Small intestine (tissue), 7 donors: ENCODE measurements at regions not wholly inside any gene's neighbourhood (a gene's known extent, or its start where the extent isn't known, plus 50 kb on each side); places are given as distances from the start of the nearest gene placed in this dataset.

Experiments used
- DNase-seq, 2 donors: peaks; one replicate each; pipeline versions ENCODE4 v3.0.0 to v3.0.0-alpha.2; 2013
- FAIRE-seq: peaks from 2 replicates; lab custom pipeline; 2012; peaks lifted over from hg19 to GRCh38; lab: Jason Lieb, UNC
- H3K27ac ChIP-seq, 3 donors: one replicate each; pipeline ENCODE4 v1.5.1; 2013; ENCODE audit warnings: low read length in 2 of 3, mild to moderate bottlenecking in 2 of 3, control low read depth in 1 of 3, inconsistent platforms in 1 of 3, low read depth in 1 of 3, moderate library complexity in 1 of 3
- H3K27me3 ChIP-seq, 3 donors: one replicate each; pipeline ENCODE4 v1.6.1; 2013; ENCODE audit warnings: low read length in 3 of 3, inconsistent platforms in 1 of 3; ENCODE audit not compliant: control insufficient read depth in 3 of 3, insufficient read depth in 3 of 3
- H3K36me3 ChIP-seq, 3 donors: one replicate each; pipeline ENCODE4 v1.6.1; 2013; ENCODE audit warnings: low read length in 3 of 3, inconsistent platforms in 1 of 3, low read depth in 1 of 3, mild to moderate bottlenecking in 1 of 3, moderate library complexity in 1 of 3; ENCODE audit not compliant: control insufficient read depth in 3 of 3, insufficient read depth in 2 of 3
- H3K4me1 ChIP-seq, 3 donors: one replicate each; pipeline ENCODE4 v1.6.1; 2013; ENCODE audit warnings: low read length in 2 of 3, inconsistent platforms in 1 of 3, low read depth in 1 of 3, mild to moderate bottlenecking in 1 of 3, moderate library complexity in 1 of 3; ENCODE audit not compliant: control insufficient read depth in 3 of 3, insufficient read depth in 2 of 3
- H3K4me3 ChIP-seq, 3 donors: one replicate each; pipeline ENCODE4 v1.5.1; 2013; ENCODE audit warnings: low read length in 3 of 3, control low read depth in 1 of 3, inconsistent platforms in 1 of 3, low read depth in 1 of 3, mild to moderate bottlenecking in 1 of 3, moderate library complexity in 1 of 3
- H3K9me3 ChIP-seq, 2 donors: one replicate each; pipeline ENCODE4 v1.6.1; 2013; ENCODE audit warnings: low read depth in 1 of 2, low read length in 1 of 2; ENCODE audit not compliant: control insufficient read depth in 2 of 2, insufficient read depth in 1 of 2
- WGBS, 3 donors: extraction: QIAGEN DNeasy Blood & Tissue Kit; methylation state at CpG; one replicate each; pipeline ENCODE4 v1.1.7; 2013; 5-methylcytosine and 5-hydroxymethylcytosine counted together
- donor health status: healthy with polysubstance abuse.
- donor health status: control.
- donor health status: control.
- donor health status: Bipolar disorder and iron deficiency.
- donor health status: healthy.

DNA sequence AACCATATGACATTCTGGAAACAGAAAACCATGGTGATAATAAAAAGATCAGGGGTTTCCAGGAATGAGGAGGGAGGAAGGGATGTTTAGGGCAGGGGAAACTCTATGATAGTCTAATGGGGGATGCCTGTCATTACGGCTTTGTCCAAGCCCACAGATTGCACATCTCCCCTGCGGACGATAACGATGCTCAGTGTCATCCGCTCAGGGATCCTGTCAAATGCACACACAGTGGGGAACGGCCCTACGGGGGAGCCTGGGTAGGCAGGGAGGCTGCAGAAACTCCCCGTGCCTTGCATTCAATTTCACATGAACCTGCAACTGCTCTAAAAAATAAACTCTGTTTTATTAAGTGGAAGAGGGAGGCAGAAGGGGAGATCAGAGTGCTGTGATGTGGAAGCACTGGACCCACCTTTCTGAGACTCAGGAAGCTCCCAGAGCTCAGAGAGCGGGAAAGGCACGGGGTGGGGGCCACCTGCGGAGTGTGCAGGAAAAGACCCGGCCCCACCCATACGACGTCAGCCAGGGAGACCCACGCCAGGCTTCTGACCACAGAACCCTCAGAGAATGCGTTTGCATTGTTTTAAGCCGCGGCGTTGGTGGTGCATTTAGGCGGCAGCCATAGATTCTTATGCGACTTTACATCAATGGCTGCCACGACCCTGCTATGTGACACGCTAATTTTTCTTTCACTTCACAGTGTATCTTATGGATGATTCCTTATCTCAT, 543.5 kb downstream of the BRD1 start:
- FAIRE-seq (no peak), DNase-seq (no peak)
- H3K36me3 ChIP-seq: no peaks in the 10 kb centered on the region
- WGBS, 3 donors: 73 to 76% (median 76%) methylated on average over 23 of the region's 23 CpGs
- H3K27me3 ChIP-seq: peaks cover 0 to 3% (median 0%) of the 10 kb centered on the region in 3 donors
- H3K4me1 ChIP-seq: no peaks in the 10 kb centered on the region
- H3K4me3 ChIP-seq: no peak overlapping the region
- H3K27ac ChIP-seq: no peak overlapping the region
- H3K9me3 ChIP-seq: no peaks in the 10 kb centered on the region

GRCh38 chr22:49282596-49282995, 545.1 kb downstream of the BRD1 start:
- H3K27ac ChIP-seq: no peak overlapping the region
- DNase-seq (no peak), FAIRE-seq (no peak)
- H3K4me3 ChIP-seq: no peak overlapping the region
- no peaks in the 10 kb centered on the region for H3K36me3 ChIP-seq
- H3K27me3 ChIP-seq: peaks cover 0 to 3% (median 0%) of the 10 kb centered on the region in 3 donors
- 77 to 90% (median 86%) methylated on average over 12 of the region's 12 CpGs for WGBS, 3 donors
- no peaks in the 10 kb centered on the region for H3K4me1 ChIP-seq
- no peaks in the 10 kb centered on the region for H3K9me3 ChIP-seq

DNA sequence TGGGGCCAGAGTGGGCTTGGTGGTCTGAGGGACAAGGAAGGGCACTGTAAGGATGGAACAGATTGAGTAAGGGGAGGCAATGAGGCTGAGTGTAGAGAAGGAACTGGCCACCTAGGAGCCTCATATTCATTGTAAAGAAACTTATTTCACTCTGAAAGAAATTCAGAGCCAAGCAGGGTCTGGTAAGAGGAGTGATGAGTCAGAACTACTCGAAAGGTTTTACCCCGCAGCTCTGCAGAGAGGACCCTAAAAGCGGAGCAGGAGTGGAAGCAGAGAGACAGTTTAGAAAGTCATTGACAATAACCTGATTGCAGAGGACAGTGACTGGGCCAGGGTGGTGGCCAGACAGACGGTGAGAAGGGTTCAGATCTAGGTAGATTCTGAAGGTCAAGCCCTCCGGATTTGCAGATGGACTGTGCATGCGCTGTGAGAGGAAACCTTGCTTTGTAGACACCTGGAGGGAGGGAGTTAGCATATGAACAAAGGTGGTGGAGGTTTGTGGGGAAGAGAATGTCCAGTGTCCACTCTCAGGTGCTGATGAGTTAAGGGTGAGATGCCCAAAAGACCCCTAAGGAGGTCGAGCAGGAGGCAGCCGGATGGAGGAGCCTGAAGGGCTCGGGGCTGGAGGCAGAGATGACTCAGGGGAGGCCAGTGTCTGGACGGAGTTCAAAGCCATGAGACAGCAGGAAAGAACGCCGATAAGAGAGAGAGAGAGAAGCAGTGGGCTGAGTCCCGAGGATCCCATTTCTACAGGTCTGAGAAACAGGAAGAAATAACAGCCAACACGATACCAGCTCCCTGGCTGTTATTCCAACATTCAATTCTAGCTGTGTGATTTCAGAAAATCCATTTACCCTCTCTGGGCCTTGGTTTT, 546.0 kb downstream of the BRD1 start:
- Histone ChIP-seq H3K4me1 (no peaks in the 10 kb centered on the region), H3K4me3 (no peak overlapping the region), H3K27me3 (peaks cover 0 to 3% (median 0%) of the 10 kb centered on the region in 3 donors), H3K9me3 (no peaks in the 10 kb centered on the region), H3K36me3 (no peaks in the 10 kb centered on the region), H3K27ac (no peak overlapping the region)
- no peak for FAIRE-seq
- WGBS, 3 donors: 53 to 73% (median 73%) methylated on average over 14 of the region's 14 CpGs
- no peak for DNase-seq

GRCh38 chr22:49278340-49278739, 549.3 kb downstream of the BRD1 start:
- H3K4me3 ChIP-seq: no peak overlapping the region
- 67 to 79% (median 75%) methylated on average over 9 of the region's 9 CpGs for WGBS, 3 donors
- no peaks in the 10 kb centered on the region for H3K4me1 ChIP-seq
- H3K27me3 ChIP-seq: peaks cover 0 to 3% (median 0%) of the 10 kb centered on the region in 3 donors
- no peak overlapping the region for H3K27ac ChIP-seq
- no peak for FAIRE-seq
- H3K9me3 ChIP-seq: no peaks in the 10 kb centered on the region
- no peak for DNase-seq
- no peaks in the 10 kb centered on the region for H3K36me3 ChIP-seq

DNA sequence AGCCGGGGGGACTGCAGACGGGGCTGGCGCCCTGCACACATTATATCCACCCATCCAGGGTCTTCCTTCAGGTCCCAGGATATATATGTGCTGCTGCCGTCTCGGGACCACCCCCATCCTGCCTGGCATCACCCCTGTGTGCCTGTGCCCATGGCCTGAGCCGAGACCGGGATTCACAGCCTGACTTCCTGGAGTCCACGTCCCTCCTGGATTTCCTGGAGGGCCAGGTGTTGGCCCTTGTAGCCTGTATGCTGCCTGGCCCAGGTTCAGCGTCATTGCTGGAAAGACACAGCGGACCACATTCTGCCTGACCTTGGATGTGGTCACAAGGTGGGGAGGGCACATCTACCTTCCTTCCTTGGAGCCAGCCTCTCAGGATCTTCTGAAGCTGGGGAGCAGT, 551.1 kb downstream of the BRD1 start:
- 70 to 78% (median 71%) methylated on average over 8 to 10 of the region's 10 CpGs for WGBS, 3 donors
- no peaks in the 10 kb centered on the region for H3K36me3 ChIP-seq
- no peak overlapping the region for H3K27ac ChIP-seq
- no peak overlapping the region for H3K4me3 ChIP-seq
- H3K27me3 ChIP-seq: peaks cover 0 to 3% (median 0%) of the 10 kb centered on the region in 3 donors
- FAIRE-seq: no peak
- H3K4me1 ChIP-seq: no peaks in the 10 kb centered on the region
- DNase-seq: no peak
- H3K9me3 ChIP-seq: no peaks in the 10 kb centered on the region

DNA sequence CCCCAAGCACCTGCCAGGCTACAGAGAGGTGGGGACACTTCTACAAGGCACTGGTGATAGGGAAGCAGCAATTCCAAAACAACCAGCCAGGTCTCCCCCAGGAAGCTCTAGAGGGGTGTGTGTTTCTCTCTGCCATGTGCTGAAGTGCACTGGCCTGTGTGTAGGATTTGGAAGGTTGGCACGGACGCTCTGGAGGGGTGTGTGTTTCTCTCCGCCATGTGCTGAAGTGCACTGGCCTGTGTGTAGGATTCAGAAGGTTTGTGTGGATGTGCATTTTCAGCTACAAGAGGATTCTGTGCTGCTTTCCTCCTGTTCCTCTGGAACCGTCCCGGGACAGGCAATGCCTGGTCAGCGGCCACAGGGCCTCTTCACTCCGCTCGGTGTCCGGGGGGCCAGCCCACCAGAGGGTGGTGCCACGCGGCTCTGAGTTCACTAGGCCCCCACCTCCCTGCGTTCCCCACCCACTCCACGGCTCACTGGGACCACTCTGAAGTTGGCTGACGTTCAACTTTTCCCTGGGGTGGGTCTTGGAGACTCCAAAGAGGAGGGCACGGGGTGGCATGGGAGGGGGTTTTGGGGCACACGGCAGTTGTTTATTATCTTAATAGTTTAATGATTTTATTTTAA, 552.8 kb downstream of the BRD1 start:
- Histone ChIP-seq H3K27me3 (peaks cover 0 to 7% (median 4%) of the 10 kb centered on the region in 3 donors), H3K4me1 (no peaks in the 10 kb centered on the region), H3K36me3 (no peaks in the 10 kb centered on the region), H3K9me3 (no peaks in the 10 kb centered on the region), H3K4me3 (no peak overlapping the region), H3K27ac (no peak overlapping the region)
- WGBS, 3 donors: 71 to 81% (median 76%) methylated on average over 13 to 16 of the region's 16 CpGs
- DNase-seq (no peak), FAIRE-seq (no peak)

- H3K9me3 ChIP-seq: no peaks in the 10 kb centered on the region
These were observed 555.0 kb downstream of the BRD1 start for GRCh38 chr22:49272546-49273125.

GRCh38 chr22:49271831-49272230, 555.8 kb downstream of the BRD1 start:
- Histone ChIP-seq H3K4me3 (no peak overlapping the region), H3K27me3 (peaks cover 0 to 10% (median 6%) of the 10 kb centered on the region in 3 donors), H3K27ac (no peak overlapping the region), H3K4me1 (no peaks in the 10 kb centered on the region), H3K36me3 (no peaks in the 10 kb centered on the region), H3K9me3 (no peaks in the 10 kb centered on the region)
- FAIRE-seq (no peak), DNase-seq (no peak)
- WGBS, 3 donors: 57 to 64% (median 58%) methylated on average over 5 of the region's 5 CpGs

More at GRCh38 chr22:49272546-49273125, 555.0 kb downstream of the BRD1 start:
- H3K27me3 ChIP-seq: peaks cover 0 to 10% (median 6%) of the 10 kb centered on the region in 3 donors
- no peaks in the 10 kb centered on the region for H3K36me3 ChIP-seq
- DNase-seq (no peak), FAIRE-seq (no peak)
- H3K4me1 ChIP-seq: no peaks in the 10 kb centered on the region
- 77 to 82% (median 78%) methylated on average over 17 of the region's 17 CpGs for WGBS, 3 donors
- H3K27ac ChIP-seq: no peak overlapping the region
- H3K4me3 ChIP-seq: no peak overlapping the region
